ENCODE measurements at regions not wholly inside any gene's neighbourhood (a gene's known extent, or its start where the extent isn't known, plus 50 kb on each side); places are given as distances from the start of the nearest gene placed in this dataset.

- no peaks in the 10 kb centered on the region for H3K79me2 ChIP-seq (ENCODE audit: control insufficient read depth, insufficient read depth, low read length)
- H3K4me1 ChIP-seq (ENCODE audit: control insufficient read depth in 2 of 2, insufficient read depth in 2 of 2, low read length in 2 of 2), result peaks cover 12 to 15% of the 10 kb centered on the region in 2 donors
- H3K36me3 ChIP-seq (replicated peaks in 1 of 2; ENCODE audit: control extremely low read depth in 1 of 2, control insufficient read depth in 1 of 2, extremely low read depth in 1 of 2, insufficient read depth in 2 of 2, low read length in 1 of 2), result no peaks in the 10 kb centered on the region
- 91% methylated on average over 6 of the region's 6 CpGs for WGBS (ENCODE audit: insufficient coverage)
- no peak overlapping the region for H2AFZ ChIP-seq (ENCODE audit: insufficient read depth, low read depth, low read length, poor library complexity, severe bottlenecking)
- peaks cover 13% of the 10 kb centered on the region for H3K9me3 Mint-ChIP-seq (ENCODE audit: insufficient read depth)
- H3K27me3 Mint-ChIP-seq, result peaks cover 4% of the 10 kb centered on the region
- POLR2A ChIA-PET, result no interaction called here
- no peak overlapping the region for H3K9ac ChIP-seq (ENCODE audit: low read length)
- H4K20me1 ChIP-seq (ENCODE audit: control insufficient read depth, insufficient read depth, low read length, poor library complexity, severe bottlenecking), result no peaks in the 10 kb centered on the region
- H3K27ac Mint-ChIP-seq, result no peak overlapping the region
- no peak overlapping the region for H3K4me3 ChIP-seq (ENCODE audit: control extremely low read depth in 1 of 5, extremely low read depth in 1 of 5, insufficient read depth in 1 of 5, low read depth in 2 of 5, low read length in 4 of 5)
- intact Hi-C loops (cut with micrococcal nuclease), result no loop called here
- H3K9me3 ChIP-seq (ENCODE audit: control extremely low read depth in 1 of 3, control insufficient read depth in 2 of 3, insufficient read depth in 1 of 3, low read length in 2 of 3), result peaks cover 1 to 17% (median 13%) of the 10 kb centered on the region in 3 donors
- TF ChIP-seq CTCF (IDR thresholded peaks at IDR 0.05), result no peak
- TF ChIP-seq EZH2 (IDR thresholded peaks at IDR 0.05; ENCODE audit: borderline replicate concordance, insufficient read depth, low read depth, low read length, poor library complexity, severe bottlenecking), result no peak
- H3K4me3 Mint-ChIP-seq, result no peak overlapping the region
- H3K4me1 Mint-ChIP-seq, result peaks cover 13% of the 10 kb centered on the region
- no peak for ATAC-seq (ENCODE audit: low read depth)
- H3K27me3 ChIP-seq (replicated peaks in 1 of 4; ENCODE audit: control extremely low read depth in 1 of 4, control insufficient read depth in 3 of 4, insufficient read depth in 4 of 4, low read length in 3 of 4), result no peaks in the 10 kb centered on the region
- no peak for DNase-seq
- H3K27ac ChIP-seq (ENCODE audit: low read length in 2 of 2), result no peak overlapping the region
- H3K4me2 ChIP-seq (replicated peaks; ENCODE audit: low read depth, low read length, poor library complexity, severe bottlenecking), result no peak overlapping the region
- CTCF ChIA-PET, result interaction anchor here (1.7 kb wide), 1 partner anchor 12 kb away, joined by 3 read pairs; no protein-coding TSS in a partner anchor
These were observed 68.8 kb upstream of the PRNP start for GRCh38 chr20:4617484-4617883.

GRCh38 chr20:4617019-4617418, 69.2 kb upstream of the PRNP start:
- H3K4me1 Mint-ChIP-seq, result peaks cover 14% of the 10 kb centered on the region
- Histone ChIP-seq H3K9ac (ENCODE audit: low read length) (no peak overlapping the region), H3K4me3 (ENCODE audit: control extremely low read depth in 1 of 5, extremely low read depth in 1 of 5, insufficient read depth in 1 of 5, low read depth in 2 of 5, low read length in 4 of 5) (no peak overlapping the region), H4K20me1 (ENCODE audit: control insufficient read depth, insufficient read depth, low read length, poor library complexity, severe bottlenecking) (no peaks in the 10 kb centered on the region), H3K36me3 (replicated peaks in 1 of 2; ENCODE audit: control extremely low read depth in 1 of 2, control insufficient read depth in 1 of 2, extremely low read depth in 1 of 2, insufficient read depth in 2 of 2, low read length in 1 of 2) (no peaks in the 10 kb centered on the region), H3K27ac (ENCODE audit: low read length in 2 of 2) (no peak overlapping the region), H2AFZ (ENCODE audit: insufficient read depth, low read depth, low read length, poor library complexity, severe bottlenecking) (no peak overlapping the region), H3K27me3 (replicated peaks in 1 of 4; ENCODE audit: control extremely low read depth in 1 of 4, control insufficient read depth in 3 of 4, insufficient read depth in 4 of 4, low read length in 3 of 4) (no peaks in the 10 kb centered on the region), H3K9me3 (ENCODE audit: control extremely low read depth in 1 of 3, control insufficient read depth in 2 of 3, insufficient read depth in 1 of 3, low read length in 2 of 3) (peaks cover 1 to 17% (median 13%) of the 10 kb centered on the region in 3 donors), H3K4me1 (ENCODE audit: control insufficient read depth in 2 of 2, insufficient read depth in 2 of 2, low read length in 2 of 2) (peaks cover 12 to 15% of the 10 kb centered on the region in 2 donors), H3K4me2 (replicated peaks; ENCODE audit: low read depth, low read length, poor library complexity, severe bottlenecking) (no peak overlapping the region), H3K79me2 (ENCODE audit: control insufficient read depth, insufficient read depth, low read length) (no peaks in the 10 kb centered on the region)
- TF ChIP-seq EZH2 (IDR thresholded peaks at IDR 0.05; ENCODE audit: borderline replicate concordance, insufficient read depth, low read depth, low read length, poor library complexity, severe bottlenecking), result no peak
- no peak for TF ChIP-seq CTCF (IDR thresholded peaks at IDR 0.05)
- H3K9me3 Mint-ChIP-seq (ENCODE audit: insufficient read depth), result peaks cover 13% of the 10 kb centered on the region
- 93% methylated on average over 2 of the region's 2 CpGs for WGBS (ENCODE audit: insufficient coverage)
- intact Hi-C loops (cut with micrococcal nuclease), result no loop called here
- peaks cover under 1% of the 10 kb centered on the region for H3K27me3 Mint-ChIP-seq
- POLR2A ChIA-PET, result no interaction called here
- no peak for ATAC-seq (ENCODE audit: low read depth)
- DNase-seq, result no peak
- peak overlapping the region; percentile 26 for H3K27ac Mint-ChIP-seq
- CTCF ChIA-PET, result interaction anchor here (1.7 kb wide), 1 partner anchor 11 kb away, joined by 3 read pairs; no protein-coding TSS in a partner anchor
- no peak overlapping the region for H3K4me3 Mint-ChIP-seq

All from B cell (primary cell).